ENCODE measurements at regions not wholly inside any gene's neighbourhood (a gene's known extent, or its start where the extent isn't known, plus 50 kb on each side); places are given as distances from the start of the nearest gene placed in this dataset.
"Not testable (repeated sequence)": the region's sequence is repeated elsewhere in the genome, so short reads cannot be mapped to it uniquely, and the experiment has no call there.

DNA sequence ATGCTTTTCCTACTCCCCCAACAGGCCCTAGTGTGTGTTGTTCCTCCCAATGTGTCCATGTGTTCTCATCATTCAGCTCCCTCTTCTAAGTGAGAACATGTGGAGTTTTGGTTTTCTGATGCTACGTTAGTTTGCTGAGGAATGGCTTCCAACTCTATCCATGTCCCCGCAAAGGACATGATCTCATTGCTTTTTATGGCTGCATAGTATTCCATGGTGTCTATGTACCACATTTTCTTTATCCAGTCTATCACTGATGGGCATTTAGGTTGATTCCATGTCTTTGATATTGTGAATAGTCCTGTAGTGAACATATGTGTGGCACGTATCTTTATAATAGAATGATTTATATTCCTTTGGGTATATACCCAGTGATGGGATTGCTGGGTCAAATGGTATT lies 72.5 kb upstream of the CCNY start:
- not testable (repeated sequence) for DNase-seq

DNA sequence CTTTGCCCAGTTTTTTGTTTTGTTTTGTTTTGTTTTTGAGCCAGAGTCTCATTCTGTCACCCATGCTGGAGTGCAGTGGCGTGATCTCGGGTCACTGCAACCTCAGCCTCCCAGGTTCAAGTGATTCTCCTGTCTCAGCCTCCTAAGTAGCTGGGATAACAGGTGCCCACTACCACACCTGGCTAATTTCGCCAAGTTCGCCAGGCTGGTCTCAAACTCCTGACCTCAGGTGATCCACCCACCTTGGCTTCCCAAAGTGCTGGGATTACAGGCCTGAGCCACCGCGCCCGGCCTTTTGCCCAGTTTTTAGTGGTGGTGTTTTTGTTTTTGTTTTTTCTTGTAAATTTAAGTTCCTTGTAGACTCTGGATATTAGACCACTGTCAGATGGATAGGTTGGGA lies 71.7 kb upstream of the CCNY start:
- not testable (repeated sequence) for DNase-seq

DNA sequence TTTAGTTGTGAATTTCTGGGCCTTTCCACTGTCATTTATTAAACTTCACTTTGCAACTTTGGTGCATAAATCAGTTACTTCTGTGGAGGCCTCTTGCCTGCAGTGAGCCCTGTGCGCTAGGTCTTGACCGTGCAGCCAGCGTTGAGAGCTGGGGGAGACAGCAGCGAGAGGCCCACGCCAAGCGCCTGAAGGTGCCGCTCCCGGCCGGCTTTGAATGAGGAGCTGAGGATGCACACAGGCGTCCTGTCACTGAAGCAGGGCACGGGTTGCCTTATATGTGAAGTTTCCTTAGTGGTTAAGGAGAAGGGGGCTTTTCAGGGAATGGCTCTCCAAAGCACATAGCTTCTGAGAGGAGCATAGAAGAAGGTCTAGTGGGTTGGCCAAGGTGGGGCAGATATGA lies 70.9 kb upstream of the CCNY start:
- no peak for DNase-seq

DNA sequence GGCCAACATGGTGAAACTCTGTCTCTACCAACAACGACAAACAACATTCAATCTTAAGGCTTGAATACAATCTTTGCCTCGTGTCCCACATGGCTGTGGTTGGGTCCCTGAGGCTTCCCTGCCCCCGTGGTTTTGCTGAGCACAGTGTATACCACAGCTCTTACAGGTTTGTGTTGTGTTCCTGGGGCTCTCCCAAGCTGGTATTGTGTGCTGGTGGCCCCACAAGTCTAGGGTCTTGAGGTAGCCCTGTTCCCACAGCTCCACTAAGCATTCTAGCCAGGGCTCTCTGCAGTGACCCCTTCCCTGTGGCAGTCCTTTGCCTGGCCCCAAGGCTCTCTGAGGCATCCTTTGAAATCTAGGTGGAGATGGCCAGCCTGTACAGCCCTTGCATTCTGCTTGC lies 68.0 kb upstream of the CCNY start:
- no peak for DNase-seq

DNA sequence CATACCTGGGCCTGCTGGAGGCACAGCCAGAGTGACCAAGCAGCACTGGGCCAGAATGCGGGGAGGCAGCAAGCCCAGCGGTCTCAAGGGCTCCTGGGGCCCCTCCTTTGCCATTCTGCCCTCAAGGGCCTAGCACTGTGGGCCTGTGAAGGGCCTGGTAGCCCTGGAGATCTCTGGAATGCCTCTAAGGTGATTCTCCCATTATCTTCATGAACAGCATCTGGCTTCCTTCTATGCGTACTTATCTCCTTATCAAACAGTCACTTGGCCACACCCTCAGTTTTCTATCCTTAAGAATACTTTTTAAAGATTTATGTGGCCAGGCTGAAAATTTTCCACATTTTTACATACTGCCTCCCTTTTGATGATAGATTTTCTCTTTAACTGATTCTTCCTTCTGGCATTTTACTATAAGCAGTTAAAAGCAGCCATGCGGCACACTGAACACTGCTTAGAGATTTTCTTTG lies 67.5 kb upstream of the CCNY start:
- DNase-seq: no peak

DNA sequence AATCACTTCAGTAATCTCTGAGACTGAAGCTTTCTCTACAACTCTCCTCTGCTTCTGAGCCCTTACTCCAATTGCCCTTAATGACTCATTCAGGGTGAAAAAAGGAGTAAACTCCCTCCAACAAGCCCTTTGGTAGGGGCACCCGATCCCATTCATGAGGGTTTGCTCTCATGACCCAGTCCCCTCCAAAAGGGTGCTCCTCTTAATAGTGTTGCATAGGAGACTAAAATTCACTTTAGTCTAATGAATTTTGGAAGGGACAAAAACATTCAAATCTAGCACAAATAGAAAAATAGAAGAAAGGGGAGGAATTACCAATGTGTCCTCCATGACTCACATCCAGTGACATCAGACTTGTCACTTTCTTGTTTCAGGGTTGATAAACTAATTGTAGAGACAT lies 66.2 kb upstream of the CCNY start:
- DNase-seq: no peak

DNA sequence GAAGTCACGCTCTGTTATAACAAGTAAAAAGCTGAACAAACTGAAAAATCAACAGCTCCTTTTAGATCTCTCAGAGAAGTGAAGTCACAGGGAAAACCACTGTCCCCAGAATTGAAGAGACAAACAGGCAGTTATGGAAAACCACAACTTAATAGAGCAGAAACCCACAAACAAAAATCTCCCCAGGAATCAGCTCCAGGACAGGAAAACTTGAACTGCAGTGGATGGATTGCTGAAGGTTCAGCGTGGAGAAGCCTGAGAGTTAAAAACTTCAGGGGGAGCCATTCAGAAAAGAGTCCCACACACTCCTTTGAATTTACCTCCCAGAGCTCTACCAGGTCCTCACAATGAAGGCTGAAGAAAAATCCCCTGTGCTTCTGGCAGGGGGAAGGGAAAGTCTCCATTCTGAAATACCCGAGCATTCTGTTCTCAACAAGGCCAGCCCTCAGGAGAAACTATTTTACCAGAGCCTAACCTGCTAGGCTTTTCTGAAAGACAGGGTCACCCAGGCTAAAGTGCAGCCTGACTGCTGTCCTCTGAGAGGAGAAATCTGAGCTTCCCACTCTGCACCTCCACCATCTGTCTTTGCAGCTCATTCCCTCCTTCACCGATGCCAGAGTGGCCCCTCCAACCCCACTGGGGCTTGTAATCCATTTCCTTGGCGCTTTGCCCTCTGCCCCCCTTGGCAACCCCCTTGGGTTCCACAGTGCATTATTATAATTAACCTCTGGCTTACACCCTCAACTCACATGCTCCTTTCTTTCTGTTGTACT lies 65.0 kb upstream of the CCNY start:
- peak; percentile 80 to 92 for DNase-seq

DNA sequence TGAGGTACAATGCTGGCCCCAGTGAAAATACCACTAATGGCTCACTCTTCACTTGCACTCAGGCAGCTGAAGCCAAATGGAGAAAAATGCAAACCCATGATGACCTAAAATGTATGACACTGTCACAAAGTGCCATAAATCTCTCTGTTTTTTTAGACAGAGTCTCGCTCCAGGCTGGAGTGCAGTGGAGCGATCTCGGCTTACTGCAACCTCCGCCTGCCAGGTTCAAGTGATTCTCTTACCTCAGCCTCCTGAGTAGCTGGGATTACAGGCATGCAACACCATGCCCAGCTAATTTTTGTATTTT lies 64.5 kb upstream of the CCNY start:
- not testable (repeated sequence) for DNase-seq

DNA sequence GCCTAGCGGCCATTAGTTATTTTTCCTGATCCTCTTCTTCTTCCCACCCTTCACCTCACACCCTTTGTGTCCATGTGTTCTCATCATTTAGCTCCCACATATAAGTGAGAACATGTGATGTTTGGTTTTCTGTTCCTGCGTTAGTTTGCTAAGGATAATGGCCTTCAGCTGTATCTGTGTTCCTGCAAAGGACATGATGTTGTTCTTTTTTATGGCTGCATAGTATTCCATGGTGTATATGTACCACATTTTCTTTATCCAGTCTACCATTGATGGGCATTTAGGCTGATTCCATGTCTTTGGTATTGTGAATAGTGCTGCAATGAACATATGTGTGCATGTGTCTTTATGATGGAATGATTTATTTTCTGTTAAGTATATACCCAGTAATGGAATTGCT lies 63.9 kb upstream of the CCNY start:
- DNase-seq: peak in 1 of 2 experiments; percentile 1

DNA sequence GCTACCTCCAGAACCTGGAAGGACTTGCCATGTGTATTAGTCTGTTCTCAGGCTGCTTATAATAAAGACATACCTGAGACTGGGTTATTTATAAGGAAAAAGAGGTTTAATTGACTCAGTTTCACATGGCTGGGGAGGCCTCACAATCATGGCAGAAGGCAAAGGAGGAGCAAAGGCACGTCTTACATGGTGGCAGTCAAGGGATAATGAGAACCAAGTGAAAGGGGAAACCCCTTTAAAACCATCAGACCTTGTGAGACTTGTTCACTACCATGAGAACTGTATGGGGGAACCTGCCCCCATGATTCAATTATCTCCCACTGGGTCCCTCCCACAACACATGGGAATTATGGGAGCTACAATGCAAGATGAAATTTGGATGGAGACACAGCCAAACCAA lies 62.3 kb upstream of the CCNY start:
- not testable (repeated sequence) for DNase-seq

DNA sequence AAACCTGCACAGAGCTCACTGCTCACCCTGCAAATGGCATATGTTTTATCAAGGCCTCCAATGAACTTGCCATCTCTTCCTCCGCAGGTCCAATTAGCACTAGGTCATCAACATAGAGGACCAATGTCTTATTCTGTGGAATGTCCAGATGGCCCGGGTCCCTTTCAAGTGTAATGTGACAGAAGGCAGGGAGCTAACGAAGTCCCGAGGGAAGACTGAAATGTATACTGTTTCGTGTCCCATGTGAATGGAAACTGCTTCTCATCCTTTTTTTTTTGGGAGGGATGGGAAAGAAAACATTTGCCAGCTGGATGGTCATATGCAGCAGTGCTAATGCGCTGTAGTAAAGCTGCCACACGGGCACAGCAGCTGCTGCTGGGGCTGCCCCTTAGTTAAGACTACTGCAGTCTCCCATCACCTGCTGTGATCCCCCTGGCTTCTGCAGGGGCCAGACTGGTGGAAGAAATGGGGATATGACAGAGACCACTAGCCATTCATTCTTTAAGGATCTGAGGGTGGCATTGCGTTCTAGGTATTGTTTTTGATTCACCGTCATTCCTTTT lies 61.7 kb upstream of the CCNY start:
- DNase-seq: peak; percentile 96

DNA sequence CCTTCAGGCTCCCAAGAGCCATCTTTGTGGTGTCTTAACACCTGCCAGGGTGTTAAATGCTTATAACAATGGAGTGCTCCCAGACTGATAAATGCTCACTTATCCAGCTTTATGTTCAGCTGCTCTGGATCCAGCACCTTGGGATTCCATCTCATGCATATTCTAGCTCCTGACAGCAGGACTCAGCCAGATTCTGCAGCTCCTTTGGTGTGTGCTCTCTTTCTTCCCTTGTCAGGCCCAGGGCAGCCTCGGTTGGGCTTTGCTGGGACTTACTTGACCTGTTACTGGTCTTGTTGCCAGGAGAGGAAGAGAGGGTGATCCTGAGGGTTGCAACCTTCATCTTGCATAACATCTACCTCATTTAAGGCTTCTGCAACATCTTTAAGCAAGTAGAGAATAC lies 59.4 kb upstream of the CCNY start:
- DNase-seq: peak in 1 of 2 experiments; percentile 33

DNA sequence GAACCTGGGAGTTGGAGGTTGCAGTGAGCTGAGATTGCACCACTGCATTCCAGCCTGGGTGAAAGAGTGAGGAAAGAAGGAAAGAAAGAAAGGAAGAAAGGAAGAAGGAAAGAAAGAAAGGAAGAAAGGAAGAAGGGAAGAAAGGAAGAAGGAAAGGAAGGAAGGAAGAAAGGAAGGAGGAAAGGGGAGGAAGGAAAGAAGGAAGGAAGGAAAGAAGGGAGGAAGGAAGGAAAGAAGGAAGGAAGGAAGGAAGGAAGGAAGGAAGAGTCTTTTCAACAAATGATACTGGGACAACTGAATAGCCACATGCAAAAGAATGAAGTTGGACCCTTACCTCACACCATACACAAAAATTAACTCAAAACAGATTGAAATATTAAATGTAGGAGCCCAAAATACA lies 56.1 kb upstream of the CCNY start:
- DNase-seq: not testable (repeated sequence)

Measured in NCI-H524 (cell line).